H1 (cell line): ENCODE measurements at regions not wholly inside any gene's neighbourhood (a gene's known extent, or its start where the extent isn't known, plus 50 kb on each side); places are given as distances from the start of the nearest gene placed in this dataset.

Experiments used
- CTCF ChIA-PET: fragments of 300-600 bp; sonication (Branson Sonifier 250); formaldehyde crosslinking; loops from one replicate; lab custom pipeline; 2021; ENCODE audit not compliant: partially characterized antibody; lab: Charles Lee
- POLR2A ChIA-PET: fragments of 300-600 bp; sonication (Branson Sonifier 250); formaldehyde crosslinking; loops from one replicate; lab custom pipeline; 2021; ENCODE audit warnings: inconsistent platforms; ENCODE audit not compliant: partially characterized antibody; lab: Charles Lee
- DNase-seq, 2 experiments: peaks; one replicate each; pipeline versions ENCODE4 v3.0.0 to v3.0.0-alpha.2; 2010 to 2022; ENCODE audit warnings: low spot score in 2 of 2, low read depth in 1 of 2, mixed read lengths in 1 of 2
- FAIRE-seq: peaks from 2 replicates; lab custom pipeline; 2011; peaks lifted over from hg19 to GRCh38; lab: Jason Lieb, UNC
- H2AFZ ChIP-seq: 2 replicates; pipeline ENCODE4 v1.8.1; 2012; ENCODE audit warnings: low read length, inconsistent platforms
- H2AK5ac ChIP-seq: 2 replicates; pipeline ENCODE4 v1.6.1; 2013; ENCODE audit warnings: low read depth, low read length
- H2BK120ac ChIP-seq: replicated peaks from 2 replicates; pipeline ENCODE3; 2013; ENCODE audit warnings: low read depth, low read length, inconsistent platforms
- H2BK12ac ChIP-seq: 2 replicates; pipeline ENCODE4 v1.6.1; 2013; ENCODE audit warnings: low read depth, low read length
- H2BK15ac ChIP-seq: 2 replicates; pipeline ENCODE4 v1.6.1; 2013; ENCODE audit warnings: low read length
- H2BK20ac ChIP-seq: 2 replicates; pipeline ENCODE4 v1.6.1; 2013; ENCODE audit warnings: low read length
- H2BK5ac ChIP-seq: 2 replicates; pipeline ENCODE4 v1.6.1; 2013; ENCODE audit warnings: low read depth, low read length
- H3K14ac ChIP-seq: 2 replicates; pipeline ENCODE4 v1.6.1; 2013; ENCODE audit warnings: inconsistent platforms; ENCODE audit not compliant: insufficient read length
- H3K18ac ChIP-seq: 2 replicates; pipeline ENCODE4 v1.6.1; 2013; ENCODE audit warnings: low read length; ENCODE audit errors: extremely low read depth
- H3K23ac ChIP-seq: 2 replicates; pipeline ENCODE4 v1.6.1; 2013; ENCODE audit warnings: inconsistent platforms; ENCODE audit not compliant: insufficient read length
- H3K23me2 ChIP-seq: 2 replicates; pipeline ENCODE4 v1.6.1; 2013; ENCODE audit warnings: low read depth, low read length
- H3K27ac ChIP-seq: 2 replicates; pipeline ENCODE4 v1.6.1; 2011; ENCODE audit warnings: low read depth, low read length, inconsistent platforms
- H3K27me3 ChIP-seq, 4 experiments: replicated peaks in 1 of 4; 1 replicate in 1 of 4; 2 replicates in 3 of 4; pipeline versions ENCODE4 v1.6.1 to v1.8.1; 2011 to 2013; ENCODE audit warnings: low read length in 3 of 4, mild to moderate bottlenecking in 3 of 4, inconsistent platforms in 2 of 4, mixed read lengths in 2 of 4, moderate library complexity in 1 of 4; ENCODE audit not compliant: control insufficient read depth in 3 of 4, insufficient read depth in 3 of 4; ENCODE audit errors: extremely low read depth in 1 of 4
- H3K36me3 ChIP-seq, 4 experiments: 2 replicates each; pipeline versions ENCODE4 v1.6.1 to v1.8.1; 2011 to 2013; ENCODE audit warnings: mild to moderate bottlenecking in 4 of 4, low read length in 3 of 4, moderate library complexity in 2 of 4, control low read depth in 1 of 4, inconsistent platforms in 1 of 4; ENCODE audit not compliant: insufficient read depth in 4 of 4, control insufficient read depth in 2 of 4
- H3K4ac ChIP-seq: replicated peaks from 2 replicates; pipeline ENCODE3; 2013; ENCODE audit warnings: low read length, low read depth, mixed read lengths, inconsistent platforms; ENCODE audit not compliant: insufficient read length
- H3K4me1 ChIP-seq, 4 experiments: replicated peaks in 1 of 4; 1 replicate in 1 of 4; 2 replicates in 3 of 4; pipeline versions ENCODE4 v1.6.1 to v1.8.1; 2011 to 2013; ENCODE audit warnings: low read length in 3 of 4, inconsistent platforms in 2 of 4, mixed read lengths in 1 of 4; ENCODE audit not compliant: insufficient read depth in 4 of 4, control insufficient read depth in 3 of 4
- H3K4me2 ChIP-seq, 2 experiments: 2 replicates each; pipeline versions ENCODE4 v1.6.1 to v1.8.1; 2011 to 2013; ENCODE audit warnings: low read depth in 2 of 2, low read length in 2 of 2, control low read depth in 1 of 2, inconsistent platforms in 1 of 2, mild to moderate bottlenecking in 1 of 2; ENCODE audit not compliant: insufficient read depth in 1 of 2
- H3K4me3 ChIP-seq, 4 experiments: fragments of 200-600, 300-600 bp in 1 of 4; sonication (generic), shearing (Covaris generic), sonication (Bioruptor Twin) in 1 of 4; 2 replicates each; pipeline versions ENCODE4 v1.5.1 to v1.8.1; 2011 to 2016; ENCODE audit warnings: low read length in 4 of 4, low read depth in 3 of 4, control low read depth in 2 of 4, inconsistent platforms in 2 of 4, mild to moderate bottlenecking in 2 of 4, mixed read lengths in 1 of 4, moderate library complexity in 1 of 4; ENCODE audit not compliant: insufficient read depth in 2 of 4; ENCODE audit errors: extremely low read depth in 1 of 4
- H3K56ac ChIP-seq: replicated peaks from 2 replicates; pipeline ENCODE3; 2013; ENCODE audit warnings: low read depth, mild to moderate bottlenecking, mixed read lengths, low read length, inconsistent platforms; ENCODE audit not compliant: insufficient read length
- H3K79me1 ChIP-seq: 2 replicates; pipeline ENCODE4 v1.6.1; 2013; ENCODE audit warnings: low read depth, low read length, control low read depth
- H3K79me2 ChIP-seq, 2 experiments: 2 replicates each; pipeline versions ENCODE4 v1.6.1 to v1.8.1; 2012 to 2013; ENCODE audit warnings: low read length in 2 of 2, mild to moderate bottlenecking in 2 of 2, inconsistent platforms in 1 of 2; ENCODE audit not compliant: insufficient read depth in 2 of 2, control insufficient read depth in 1 of 2
- H3K9ac ChIP-seq, 4 experiments: replicated peaks in 1 of 4; 1 replicate in 1 of 4; 2 replicates in 3 of 4; pipeline versions ENCODE4 v1.6.1 to v1.8.1; 2011 to 2013; ENCODE audit warnings: low read depth in 3 of 4, low read length in 3 of 4, control low read depth in 2 of 4, mild to moderate bottlenecking in 2 of 4, moderate library complexity in 2 of 4, inconsistent platforms in 1 of 4; ENCODE audit errors: extremely low read depth in 1 of 4
- H3K9me3 ChIP-seq, 2 experiments: 2 replicates each; pipeline versions ENCODE4 v1.6.1 to v1.8.1; 2012 to 2013; ENCODE audit warnings: mild to moderate bottlenecking in 2 of 2, moderate library complexity in 2 of 2, control low read depth in 1 of 2, inconsistent platforms in 1 of 2, low read depth in 1 of 2, low read length in 1 of 2, mixed read lengths in 1 of 2; ENCODE audit not compliant: insufficient read depth in 2 of 2
- H4K20me1 ChIP-seq, 2 experiments: replicated peaks in 1 of 2; 2 replicates each; pipeline versions ENCODE3 to v1.8.1; 2011 to 2013; ENCODE audit warnings: inconsistent platforms in 2 of 2, low read length in 2 of 2, mild to moderate bottlenecking in 1 of 2; ENCODE audit not compliant: insufficient read depth in 2 of 2, control insufficient read depth in 1 of 2
- H4K5ac ChIP-seq: 2 replicates; pipeline ENCODE4 v1.6.1; 2013; ENCODE audit warnings: low read length, low read depth, mixed read lengths, inconsistent platforms; ENCODE audit not compliant: insufficient read length
- H4K8ac ChIP-seq: 2 replicates; pipeline ENCODE4 v1.8.0; 2013; ENCODE audit warnings: mild to moderate bottlenecking, moderate library complexity, low read length, inconsistent platforms; ENCODE audit not compliant: insufficient read depth; ENCODE audit errors: extremely low read depth
- H4K91ac ChIP-seq: replicated peaks from 2 replicates; pipeline ENCODE3; 2013; ENCODE audit warnings: low read length, mixed read lengths, inconsistent platforms; ENCODE audit not compliant: insufficient read length
- ASH2L ChIP-seq: fragments of 200-600, 300-600 bp; sonication (generic); IDR thresholded peaks from one replicate; pipeline ENCODE4 v1.7.1; 2017; ENCODE audit warnings: low read length
- KDM1A ChIP-seq: fragments of 200-600, 300-600 bp; sonication (generic); IDR thresholded peaks from 2 replicates; pipeline ENCODE4 v1.7.1; 2016; ENCODE audit warnings: mild to moderate bottlenecking, low read length, borderline replicate concordance
- SIRT6 ChIP-seq: IDR thresholded peaks from one replicate; pipeline ENCODE4 v1.7.1; 2012; ENCODE audit warnings: low read length, inconsistent platforms
- TAF1 ChIP-seq: IDR thresholded peaks from 2 replicates; pipeline ENCODE4 v1.6.1; 2011; ENCODE audit warnings: mild to moderate bottlenecking, low read depth, low read length
- TAF7 ChIP-seq: optimal IDR thresholded peaks from 2 replicates; pipeline ENCODE3; 2011; ENCODE audit warnings: low read depth, mild to moderate bottlenecking, inconsistent platforms, low read length, moderate library complexity, borderline replicate concordance
- ZNF274 ChIP-seq: IDR thresholded peaks from 2 replicates; pipeline ENCODE4 v1.7.0; 2012; ENCODE audit warnings: low read length, borderline replicate concordance; ENCODE audit errors: extremely low read depth
- WGBS, 2 experiments: shearing (Covaris generic) in 1 of 2; methylation state at CpG; one replicate each; pipeline versions ENCODE4 v1.1.6 to v1.1.7; 2013 to 2015; ENCODE audit warnings: low lambda C conversion rate in 2 of 2, mixed read lengths in 2 of 2, inconsistent platforms in 1 of 2, low coverage in 1 of 2, missing lambda C conversion rate in 1 of 2; ENCODE audit not compliant: insufficient replicate concordance in 2 of 2, insufficient coverage in 1 of 2, insufficient read length in 1 of 2; ENCODE audit errors: extremely low coverage in 1 of 2, missing lambda C conversion rate in 1 of 2; 5-methylcytosine and 5-hydroxymethylcytosine counted together
- TF ChIP-seq, protein P1 (sequence below), 3 experiments: IDR thresholded peaks; 1 replicate in 2 of 3; 2 replicates in 1 of 3; pipeline versions ENCODE4 v1.5.1 to v1.6.1; 2011; ENCODE audit warnings: low read length in 3 of 3, mild to moderate bottlenecking in 3 of 3, inconsistent platforms in 2 of 3, low read depth in 1 of 3, moderate library complexity in 1 of 3; ENCODE audit not compliant: insufficient read depth in 1 of 3; ENCODE audit errors: control extremely low read depth in 1 of 3

- H2BK12ac ChIP-seq, result no peak overlapping the region
- no peak overlapping the region for H4K8ac ChIP-seq
- TF ChIP-seq, protein P1, sequence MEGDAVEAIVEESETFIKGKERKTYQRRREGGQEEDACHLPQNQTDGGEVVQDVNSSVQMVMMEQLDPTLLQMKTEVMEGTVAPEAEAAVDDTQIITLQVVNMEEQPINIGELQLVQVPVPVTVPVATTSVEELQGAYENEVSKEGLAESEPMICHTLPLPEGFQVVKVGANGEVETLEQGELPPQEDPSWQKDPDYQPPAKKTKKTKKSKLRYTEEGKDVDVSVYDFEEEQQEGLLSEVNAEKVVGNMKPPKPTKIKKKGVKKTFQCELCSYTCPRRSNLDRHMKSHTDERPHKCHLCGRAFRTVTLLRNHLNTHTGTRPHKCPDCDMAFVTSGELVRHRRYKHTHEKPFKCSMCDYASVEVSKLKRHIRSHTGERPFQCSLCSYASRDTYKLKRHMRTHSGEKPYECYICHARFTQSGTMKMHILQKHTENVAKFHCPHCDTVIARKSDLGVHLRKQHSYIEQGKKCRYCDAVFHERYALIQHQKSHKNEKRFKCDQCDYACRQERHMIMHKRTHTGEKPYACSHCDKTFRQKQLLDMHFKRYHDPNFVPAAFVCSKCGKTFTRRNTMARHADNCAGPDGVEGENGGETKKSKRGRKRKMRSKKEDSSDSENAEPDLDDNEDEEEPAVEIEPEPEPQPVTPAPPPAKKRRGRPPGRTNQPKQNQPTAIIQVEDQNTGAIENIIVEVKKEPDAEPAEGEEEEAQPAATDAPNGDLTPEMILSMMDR (IDR thresholded peaks at IDR 0.05; ENCODE audit: control extremely low read depth in 1 of 3, insufficient read depth in 1 of 3, low read depth in 1 of 3, low read length in 3 of 3), result no peak
- TF ChIP-seq ZNF274 (no peak), ASH2L (no peak), SIRT6 (no peak), TAF7 (no peak), TAF1 (no peak), KDM1A (no peak)
- H3K18ac ChIP-seq, result no peak overlapping the region
- H2BK120ac ChIP-seq, result no peak overlapping the region
- H3K23me2 ChIP-seq, result no peaks in the 10 kb centered on the region
- WGBS, 2 experiments, result 94% methylated on average over 2 of the region's 2 CpGs; no CpG with 5 or more reads in 1 of the 2 experiments
- H2AFZ ChIP-seq, result no peak overlapping the region
- no peak overlapping the region for H3K56ac ChIP-seq
- FAIRE-seq (no peak), DNase-seq (no peak)
- H3K4me3 ChIP-seq, result no peak overlapping the region
- H4K5ac ChIP-seq, result no peak overlapping the region
- no peak overlapping the region for H2BK20ac ChIP-seq
- no peak overlapping the region for H3K4ac ChIP-seq
- no peaks in the 10 kb centered on the region for H3K9me3 ChIP-seq
- no peak overlapping the region for H2BK15ac ChIP-seq
- H3K4me1 ChIP-seq, result no peaks in the 10 kb centered on the region
- no peak overlapping the region for H4K91ac ChIP-seq
- H3K14ac ChIP-seq, result no peak overlapping the region
- ChIA-PET CTCF (interaction anchor here (1.0 kb wide), 1 partner anchor 219 kb away, joined by 3 read pairs; no protein-coding TSS in a partner anchor), POLR2A (no interaction called here)
- no peaks in the 10 kb centered on the region for H3K79me1 ChIP-seq
- H3K4me2 ChIP-seq, result no peak overlapping the region
- no peak overlapping the region for H2BK5ac ChIP-seq
- no peak overlapping the region for H2AK5ac ChIP-seq
- H3K36me3 ChIP-seq, result no peaks in the 10 kb centered on the region; a peak in 1 of 8 replicates
- peaks cover 0 to 2% (median 0%) of the 10 kb centered on the region in 4 experiments; a peak in 2 of 7 replicates for H3K27me3 ChIP-seq
- no peaks in the 10 kb centered on the region for H4K20me1 ChIP-seq
- no peak overlapping the region for H3K27ac ChIP-seq
- no peak overlapping the region for H3K23ac ChIP-seq
- H3K79me2 ChIP-seq, result no peaks in the 10 kb centered on the region
- no peak overlapping the region for H3K9ac ChIP-seq
Measured at GRCh38 chr3:64805248-64805647, 117.4 kb upstream of the ADAMTS9 start.
